ENCODE measurements at regions not wholly inside any gene's neighbourhood (a gene's known extent, or its start where the extent isn't known, plus 50 kb on each side); places are given as distances from the start of the nearest gene placed in this dataset.

DNA sequence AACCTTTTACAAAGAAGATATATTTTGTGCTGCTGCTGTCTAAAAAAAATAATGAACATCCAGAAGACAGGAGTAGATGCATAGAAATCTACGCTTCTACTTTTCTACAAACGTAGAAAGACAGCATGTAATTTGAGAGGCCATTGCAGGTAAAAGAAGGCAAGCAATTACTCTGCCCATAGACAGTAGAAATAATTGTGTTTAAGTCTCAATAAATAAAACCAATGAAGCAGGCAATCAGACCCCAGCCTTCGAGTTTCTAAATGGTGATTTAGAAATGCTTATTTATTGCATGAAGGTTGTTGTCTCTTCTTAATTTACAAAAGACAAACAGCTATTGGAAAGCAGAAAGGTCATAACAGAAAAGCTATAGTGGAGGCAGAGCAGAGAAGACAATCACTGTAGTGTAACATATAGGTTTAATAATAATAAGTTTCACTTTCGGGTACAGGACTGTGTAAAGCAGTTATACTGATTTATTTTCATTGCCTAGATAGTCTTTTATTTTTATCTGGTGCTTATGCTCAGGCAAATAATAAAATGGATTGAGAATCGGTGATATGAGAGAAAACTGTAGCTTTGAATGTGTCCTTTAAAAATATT is 123.0 kb upstream of the TACR3 start:
- intact Hi-C loops (cut with micrococcal nuclease): no loop called here
- ChIA-PET CTCF (no interaction called here), POLR2A (no interaction called here), RAD21 (ENCODE audit: low non-redundant PET in 1 of 2, low total read pairs in 2 of 2, uncharacterized antibody in 2 of 2, unreplicated experiment in 2 of 2) (no interaction called here)
- ATAC-seq (no peak), DNase-seq (ENCODE audit: low read depth, low spot score) (no peak)
- Histone ChIP-seq H2AFZ (ENCODE audit: low read depth, low read length, poor library complexity, severe bottlenecking) (no peak overlapping the region), H3K4me3 (replicated peaks in 1 of 2; ENCODE audit: low read depth in 1 of 2, low read length in 2 of 2) (no peak overlapping the region), H3K9me2 (ENCODE audit: insufficient read depth) (no peaks in the 10 kb centered on the region), H3K9me3 (ENCODE audit: control insufficient read depth in 1 of 2, insufficient read depth in 1 of 2, low read depth in 1 of 2, low read length in 2 of 2) (no peaks in the 10 kb centered on the region; a peak in 1 of 4 replicates), H3K4me2 (ENCODE audit: low read length) (no peak overlapping the region), H3K4me1 (ENCODE audit: control insufficient read depth in 1 of 2, insufficient read depth in 2 of 2, low read length in 2 of 2) (no peaks in the 10 kb centered on the region), H3K27ac (ENCODE audit: low read depth, low read length) (no peak overlapping the region), H3K27me3 (ENCODE audit: insufficient read depth, low read length) (no peaks in the 10 kb centered on the region), H3K79me2 (ENCODE audit: insufficient read depth, low read length) (no peaks in the 10 kb centered on the region), H3K36me3 (ENCODE audit: control insufficient read depth in 1 of 2, insufficient read depth in 2 of 2, low read length in 2 of 2) (no peaks in the 10 kb centered on the region), H3K9ac (ENCODE audit: low read length) (no peak overlapping the region), H4K20me1 (ENCODE audit: insufficient read depth) (no peaks in the 10 kb centered on the region)
- BruUV-seq (replicated peaks): no TSS peak
- no peak for TF ChIP-seq EZH2 (IDR thresholded peaks at IDR 0.05)
- no peak for TF ChIP-seq MAX (IDR thresholded peaks at IDR 0.05)
- no peak for TF ChIP-seq EZH2phosphoT487 (IDR thresholded peaks at IDR 0.05; ENCODE audit: borderline replicate concordance)
- TF ChIP-seq, protein P1, sequence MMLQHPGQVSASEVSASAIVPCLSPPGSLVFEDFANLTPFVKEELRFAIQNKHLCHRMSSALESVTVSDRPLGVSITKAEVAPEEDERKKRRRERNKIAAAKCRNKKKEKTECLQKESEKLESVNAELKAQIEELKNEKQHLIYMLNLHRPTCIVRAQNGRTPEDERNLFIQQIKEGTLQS (IDR thresholded peaks at IDR 0.05): no peak
- TF ChIP-seq SP1 (IDR thresholded peaks at IDR 0.05; ENCODE audit: low read depth): no peak
- no peak for TF ChIP-seq SRF (IDR thresholded peaks at IDR 0.05; ENCODE audit: low read depth)
- no peak for TF ChIP-seq RAD21 (IDR thresholded peaks at IDR 0.05; ENCODE audit: low read depth)
- no peak for TF ChIP-seq FOSL1 (IDR thresholded peaks at IDR 0.05; ENCODE audit: low read depth)
- TF ChIP-seq CEBPB (IDR thresholded peaks at IDR 0.05; ENCODE audit: low read depth): no peak
- no peak for TF ChIP-seq CTCF (IDR thresholded peaks at IDR 0.05 in 2 of 3, conservative IDR thresholded peaks at IDR 0.05 in 1 of 3; ENCODE audit: borderline replicate concordance in 1 of 3, insufficient read depth in 1 of 3, low read depth in 2 of 3, low read length in 2 of 3)
- TF ChIP-seq TCF7L2 (IDR thresholded peaks at IDR 0.05; ENCODE audit: borderline replicate concordance, extremely low read depth, insufficient read depth, insufficient read length): no peak
